Activated CD8-positive, alpha-beta T cell treated with anti-CD3 and anti-CD28 coated beads, Interleukin-2, amount 10 ng/mL, durations not matched to agents 7 days and 5 days (primary cell): ENCODE measurements at regions not wholly inside any gene's neighbourhood (a gene's known extent, or its start where the extent isn't known, plus 50 kb on each side); places are given as distances from the start of the nearest gene placed in this dataset.

Experiments used
- ATAC-seq: fragments of 150-1000 bp; cut with Tn5 transposase; one replicate; pipeline ENCODE4 v1.10.0; 2021; ENCODE audit warnings: moderate library complexity
- CTCF ChIA-PET: fragments of 350-600 bp; sonication (Branson Sonifier 250); formaldehyde crosslinking; loops from one replicate; lab custom pipeline; 2021; ENCODE audit warnings: antibody characterized with exemption; lab: Charles Lee
- POLR2A ChIA-PET: fragments of 350-600 bp; sonication (Branson Sonifier 250); formaldehyde crosslinking; loops from one replicate; lab custom pipeline; 2021; ENCODE audit warnings: antibody characterized with exemption; lab: Charles Lee
- DNase-seq: peaks from one replicate; pipeline ENCODE4 v3.0.0-alpha.2; 2020
- H3K27ac Mint-ChIP-seq: one replicate; pipeline ENCODE4 v1.8.0; 2021; ENCODE audit warnings: mild to moderate bottlenecking, mixed read lengths
- H3K27me3 Mint-ChIP-seq: one replicate; pipeline ENCODE4 v1.8.0; 2021; ENCODE audit warnings: low read depth, mixed read lengths
- H3K36me3 Mint-ChIP-seq: one replicate; pipeline ENCODE4 v1.8.0; 2021; ENCODE audit warnings: low read depth, mixed read lengths
- H3K4me1 Mint-ChIP-seq: one replicate; pipeline ENCODE4 v1.8.0; 2021; ENCODE audit warnings: low read depth, mixed read lengths
- H3K4me3 Mint-ChIP-seq: one replicate; pipeline ENCODE4 v1.8.0; 2021; ENCODE audit warnings: mild to moderate bottlenecking, mixed read lengths
- H3K9me3 Mint-ChIP-seq: one replicate; pipeline ENCODE4 v1.8.0; 2022; ENCODE audit warnings: mixed read lengths; ENCODE audit not compliant: insufficient read depth

GRCh38 chr19:31629579-31630363, 280.5 kb upstream of the TSHZ3 start:
- Mint-ChIP-seq H3K27ac (no peak overlapping the region), H3K4me3 (no peak overlapping the region), H3K36me3 (no peaks in the 10 kb centered on the region), H3K4me1 (no peaks in the 10 kb centered on the region), H3K9me3 (no peaks in the 10 kb centered on the region), H3K27me3 (no peaks in the 10 kb centered on the region)
- POLR2A ChIA-PET: no interaction called here
- CTCF ChIA-PET: no interaction called here
- ATAC-seq (no peak), DNase-seq (no peak)

- DNase-seq: no peak
- POLR2A ChIA-PET: no interaction called here
These were observed 283.8 kb upstream of the TSHZ3 start for GRCh38 chr19:31633014-31633413.

GRCh38 chr19:31639306-31639705, 290.1 kb upstream of the TSHZ3 start:
- POLR2A ChIA-PET: no interaction called here
- CTCF ChIA-PET: no interaction called here
- H3K27ac Mint-ChIP-seq: no peak overlapping the region
- no peaks in the 10 kb centered on the region for H3K27me3 Mint-ChIP-seq
- ATAC-seq: no peak
- no peaks in the 10 kb centered on the region for H3K9me3 Mint-ChIP-seq
- no peak overlapping the region for H3K4me3 Mint-ChIP-seq
- no peaks in the 10 kb centered on the region for H3K36me3 Mint-ChIP-seq
- DNase-seq: no peak
- no peaks in the 10 kb centered on the region for H3K4me1 Mint-ChIP-seq

More at GRCh38 chr19:31633014-31633413, 283.8 kb upstream of the TSHZ3 start:
- Mint-ChIP-seq H3K9me3 (no peaks in the 10 kb centered on the region), H3K36me3 (no peaks in the 10 kb centered on the region), H3K27me3 (no peaks in the 10 kb centered on the region), H3K27ac (no peak overlapping the region), H3K4me3 (no peak overlapping the region), H3K4me1 (no peaks in the 10 kb centered on the region)
- CTCF ChIA-PET: no interaction called here
- ATAC-seq: no peak

- Mint-ChIP-seq H3K9me3 (peaks cover 7% of the 10 kb centered on the region), H3K27me3 (no peaks in the 10 kb centered on the region), H3K36me3 (no peaks in the 10 kb centered on the region), H3K4me3 (no peak overlapping the region), H3K4me1 (no peaks in the 10 kb centered on the region), H3K27ac (no peak overlapping the region)
- POLR2A ChIA-PET: no interaction called here
- no peak for ATAC-seq
- no peak for DNase-seq
- CTCF ChIA-PET: no interaction called here
These were observed 292.4 kb upstream of the TSHZ3 start for GRCh38 chr19:31641591-31641990.

- DNase-seq: no peak
- ChIA-PET POLR2A (no interaction called here), CTCF (no interaction called here)
- Mint-ChIP-seq H3K36me3 (no peaks in the 10 kb centered on the region), H3K27ac (no peak overlapping the region), H3K4me3 (no peak overlapping the region), H3K27me3 (no peaks in the 10 kb centered on the region), H3K4me1 (no peaks in the 10 kb centered on the region), H3K9me3 (peaks cover 7% of the 10 kb centered on the region)
- no peak for ATAC-seq
These were observed 299.1 kb upstream of the TSHZ3 start for GRCh38 chr19:31648347-31648746.

- no peaks in the 10 kb centered on the region for H3K27me3 Mint-ChIP-seq
- no peaks in the 10 kb centered on the region for H3K36me3 Mint-ChIP-seq
- no peaks in the 10 kb centered on the region for H3K4me1 Mint-ChIP-seq
- ATAC-seq (no peak), DNase-seq (no peak)
- ChIA-PET POLR2A (no interaction called here), CTCF (no interaction called here)
- H3K4me3 Mint-ChIP-seq: no peak overlapping the region
- no peaks in the 10 kb centered on the region for H3K9me3 Mint-ChIP-seq
- no peak overlapping the region for H3K27ac Mint-ChIP-seq
These were observed 307.3 kb upstream of the TSHZ3 start for GRCh38 chr19:31656507-31656906.

- DNase-seq (no peak), ATAC-seq (no peak)
- Mint-ChIP-seq H3K27ac (no peak overlapping the region), H3K27me3 (no peaks in the 10 kb centered on the region), H3K9me3 (no peaks in the 10 kb centered on the region), H3K36me3 (no peaks in the 10 kb centered on the region), H3K4me3 (no peak overlapping the region), H3K4me1 (no peaks in the 10 kb centered on the region)
- CTCF ChIA-PET: no interaction called here
- POLR2A ChIA-PET: no interaction called here
These were observed 310.0 kb upstream of the TSHZ3 start for GRCh38 chr19:31658993-31659896.

GRCh38 chr19:31659897-31660210, 310.6 kb upstream of the TSHZ3 start:
- Mint-ChIP-seq H3K4me1 (no peaks in the 10 kb centered on the region), H3K27me3 (no peaks in the 10 kb centered on the region), H3K27ac (no peak overlapping the region), H3K9me3 (no peaks in the 10 kb centered on the region), H3K4me3 (no peak overlapping the region), H3K36me3 (no peaks in the 10 kb centered on the region)
- DNase-seq (no peak), ATAC-seq (no peak)
- CTCF ChIA-PET: no interaction called here
- POLR2A ChIA-PET: no interaction called here

- ATAC-seq (no peak), DNase-seq (no peak)
- no peak overlapping the region for H3K4me3 Mint-ChIP-seq
- no peaks in the 10 kb centered on the region for H3K27me3 Mint-ChIP-seq
- H3K27ac Mint-ChIP-seq: no peak overlapping the region
- H3K9me3 Mint-ChIP-seq: no peaks in the 10 kb centered on the region
- H3K36me3 Mint-ChIP-seq: no peaks in the 10 kb centered on the region
- no peaks in the 10 kb centered on the region for H3K4me1 Mint-ChIP-seq
- CTCF ChIA-PET: no interaction called here
- POLR2A ChIA-PET: no interaction called here
These were observed 314.9 kb upstream of the TSHZ3 start for GRCh38 chr19:31664096-31664495.

- Mint-ChIP-seq H3K4me1 (no peaks in the 10 kb centered on the region), H3K36me3 (no peaks in the 10 kb centered on the region), H3K27me3 (no peaks in the 10 kb centered on the region), H3K9me3 (no peaks in the 10 kb centered on the region), H3K4me3 (no peak overlapping the region), H3K27ac (no peak overlapping the region)
- ATAC-seq (no peak), DNase-seq (no peak)
- ChIA-PET POLR2A (no interaction called here), CTCF (no interaction called here)
These were observed 315.8 kb upstream of the TSHZ3 start for GRCh38 chr19:31664997-31665396.

- ChIA-PET CTCF (no interaction called here), POLR2A (no interaction called here)
- no peak overlapping the region for H3K27ac Mint-ChIP-seq
- H3K36me3 Mint-ChIP-seq: no peaks in the 10 kb centered on the region
- H3K4me3 Mint-ChIP-seq: no peak overlapping the region
- ATAC-seq (no peak), DNase-seq (no peak)
- no peaks in the 10 kb centered on the region for H3K9me3 Mint-ChIP-seq
- no peaks in the 10 kb centered on the region for H3K27me3 Mint-ChIP-seq
- H3K4me1 Mint-ChIP-seq: no peaks in the 10 kb centered on the region
These were observed 316.9 kb upstream of the TSHZ3 start for GRCh38 chr19:31666126-31666525.

GRCh38 chr19:31667106-31667505, 317.9 kb upstream of the TSHZ3 start:
- DNase-seq: no peak
- Mint-ChIP-seq H3K4me3 (no peak overlapping the region), H3K9me3 (no peaks in the 10 kb centered on the region), H3K4me1 (no peaks in the 10 kb centered on the region), H3K36me3 (no peaks in the 10 kb centered on the region), H3K27me3 (no peaks in the 10 kb centered on the region), H3K27ac (no peak overlapping the region)
- no peak for ATAC-seq
- ChIA-PET CTCF (no interaction called here), POLR2A (no interaction called here)
